H1 (cell line): ENCODE measurements at regions not wholly inside any gene's neighbourhood (a gene's known extent, or its start where the extent isn't known, plus 50 kb on each side); places are given as distances from the start of the nearest gene placed in this dataset.

Experiments used
- TF ChIP-seq, protein P1 (sequence below): IDR thresholded peaks from 2 replicates; pipeline ENCODE4 v1.6.1; 2012; ENCODE audit warnings: inconsistent platforms

DNA sequence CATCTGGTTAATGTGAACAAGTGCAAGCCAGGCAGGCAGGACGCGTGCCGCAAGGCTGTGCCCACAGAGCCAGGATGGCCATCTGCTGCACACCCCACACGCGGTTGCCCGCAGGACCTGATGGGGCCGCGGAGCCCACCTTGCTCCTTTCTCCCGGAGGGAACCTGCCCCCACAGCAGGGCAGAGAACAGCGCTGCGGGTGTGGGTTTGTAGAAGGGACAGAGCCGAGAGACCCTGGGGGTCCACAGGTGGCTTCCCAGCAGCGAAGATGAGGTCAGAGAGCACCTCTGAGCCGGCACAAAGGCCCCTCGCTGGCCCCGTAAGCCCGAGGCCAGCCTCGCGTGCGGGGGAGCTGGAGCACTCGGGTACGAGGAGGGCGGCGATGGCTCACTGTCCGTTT, 460.8 kb upstream of the SALL3 start (continued):
- TF ChIP-seq, protein P1, sequence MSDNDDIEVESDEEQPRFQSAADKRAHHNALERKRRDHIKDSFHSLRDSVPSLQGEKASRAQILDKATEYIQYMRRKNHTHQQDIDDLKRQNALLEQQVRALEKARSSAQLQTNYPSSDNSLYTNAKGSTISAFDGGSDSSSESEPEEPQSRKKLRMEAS = no peak
